Activated T-cell treated with anti-CD3 and anti-CD28 coated beads for 4 hours (primary cell): ENCODE measurements at regions not wholly inside any gene's neighbourhood (a gene's known extent, or its start where the extent isn't known, plus 50 kb on each side); places are given as distances from the start of the nearest gene placed in this dataset.

ENCODE experiments used
- DNase-seq: peaks from one replicate; pipeline ENCODE4 v3.0.0-alpha.2; 2020

DNA sequence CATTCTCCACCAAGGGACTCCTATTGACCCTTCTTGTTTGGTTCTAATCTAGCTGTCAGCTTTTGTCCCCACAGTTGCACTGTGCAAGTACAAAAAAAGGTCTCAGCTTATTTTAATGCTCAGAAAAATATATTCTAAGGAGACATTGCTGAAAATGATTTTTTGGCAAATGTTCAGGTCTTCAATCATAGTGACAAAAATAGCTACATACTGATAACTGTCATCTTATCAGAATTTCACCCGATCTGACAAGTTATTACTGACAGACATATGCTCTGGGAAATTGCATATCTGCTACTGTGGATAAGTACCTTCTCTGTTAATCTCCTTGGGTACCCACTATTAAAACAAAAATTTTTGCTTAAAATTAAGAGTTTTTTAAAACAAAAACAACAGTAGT is 263.6 kb downstream of the FLRT2 start:
- DNase-seq = no peak

DNA sequence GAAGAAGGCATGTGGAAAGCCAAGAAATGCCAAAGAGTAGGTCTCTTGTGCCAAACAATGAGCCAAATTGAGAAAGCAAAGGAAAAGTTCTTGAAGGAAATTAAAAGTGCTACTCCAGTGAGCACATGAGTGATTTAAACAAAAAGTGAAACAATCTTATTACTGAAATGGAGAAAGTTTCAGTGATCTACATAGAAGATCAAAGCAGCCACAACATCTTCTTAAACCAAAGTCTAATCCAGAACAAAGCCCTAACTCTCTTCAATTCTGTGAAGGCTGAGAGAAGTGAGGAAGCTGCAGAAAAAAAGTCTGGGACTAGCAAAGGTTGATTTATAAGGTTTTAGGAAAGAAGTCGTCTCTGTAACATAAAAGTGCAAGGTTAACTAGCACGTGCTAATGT is 259.6 kb downstream of the FLRT2 start:
- no peak for DNase-seq

DNA sequence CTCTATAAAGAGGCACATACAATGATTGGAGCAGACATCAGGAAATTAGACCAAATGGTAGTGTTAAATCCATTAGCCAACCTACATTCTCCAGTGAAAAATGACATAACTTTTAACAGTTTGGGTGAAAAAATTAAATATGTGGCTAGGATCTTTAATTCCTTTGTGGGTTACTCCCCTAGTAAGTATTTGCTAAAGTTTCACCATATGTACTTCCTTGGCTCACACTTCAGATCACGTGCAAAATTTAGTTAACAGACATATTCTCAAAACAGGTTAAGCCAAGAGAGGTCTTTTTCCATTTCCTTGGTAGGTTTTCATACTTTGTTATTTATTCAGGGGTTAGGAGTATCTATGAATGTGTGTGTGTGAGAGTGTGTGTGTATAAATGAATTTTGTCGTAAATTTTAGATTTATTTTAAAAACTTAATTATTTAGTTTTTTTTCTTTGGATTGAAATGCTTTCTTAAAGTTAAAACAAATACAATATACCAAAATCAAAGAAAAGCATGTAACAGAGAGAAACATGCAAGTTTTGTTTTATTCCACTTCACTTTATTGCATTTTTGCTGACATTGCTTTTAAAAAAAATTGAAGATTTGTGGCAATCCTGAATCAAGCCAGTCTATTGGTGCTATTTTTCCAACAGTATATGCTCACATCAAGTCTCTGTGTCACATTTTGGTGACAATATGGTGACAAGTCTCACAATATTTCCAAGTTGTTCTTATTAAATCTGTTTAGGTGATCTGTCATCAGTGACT is 258.7 kb downstream of the FLRT2 start:
- DNase-seq = no peak

DNA sequence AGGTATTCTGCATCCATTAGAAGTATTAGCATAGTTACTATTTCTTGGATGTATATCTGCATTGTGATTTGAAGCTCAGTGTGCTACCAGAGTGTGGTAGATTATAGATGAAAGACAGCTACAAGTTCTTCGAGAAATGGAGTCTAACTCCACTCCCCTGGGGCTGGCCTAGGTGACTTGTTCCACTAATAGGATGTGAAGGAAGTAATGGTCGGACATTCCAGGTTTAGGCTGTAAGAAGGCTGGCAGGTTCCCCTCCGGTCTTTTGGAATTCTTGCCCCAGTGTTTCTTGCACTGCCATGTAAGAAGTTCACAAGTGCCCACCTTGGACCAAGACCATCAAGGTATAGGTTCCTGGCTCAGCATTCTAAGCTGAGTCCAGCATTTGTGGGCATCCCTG is 236.4 kb downstream of the FLRT2 start:
- DNase-seq = no peak

DNA sequence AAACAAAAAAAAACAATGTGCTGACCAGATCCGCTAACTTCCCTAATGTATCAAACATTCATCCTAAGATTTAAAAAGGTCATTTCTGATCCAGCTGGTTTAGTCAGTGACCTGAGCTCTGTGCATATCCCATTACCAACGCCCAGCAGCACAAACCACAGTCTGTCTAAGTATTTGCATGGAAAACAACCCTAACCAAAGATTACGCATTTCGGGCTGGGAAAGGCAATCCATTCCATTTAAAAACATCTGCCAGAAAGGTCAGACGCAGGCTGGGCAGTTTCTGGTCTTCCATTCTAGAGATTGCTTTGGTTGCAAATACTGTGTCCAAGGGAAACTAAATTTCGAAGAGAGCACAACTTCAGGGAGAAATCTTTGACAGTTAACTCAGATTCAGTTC is 234.9 kb downstream of the FLRT2 start:
- DNase-seq = no peak

DNA sequence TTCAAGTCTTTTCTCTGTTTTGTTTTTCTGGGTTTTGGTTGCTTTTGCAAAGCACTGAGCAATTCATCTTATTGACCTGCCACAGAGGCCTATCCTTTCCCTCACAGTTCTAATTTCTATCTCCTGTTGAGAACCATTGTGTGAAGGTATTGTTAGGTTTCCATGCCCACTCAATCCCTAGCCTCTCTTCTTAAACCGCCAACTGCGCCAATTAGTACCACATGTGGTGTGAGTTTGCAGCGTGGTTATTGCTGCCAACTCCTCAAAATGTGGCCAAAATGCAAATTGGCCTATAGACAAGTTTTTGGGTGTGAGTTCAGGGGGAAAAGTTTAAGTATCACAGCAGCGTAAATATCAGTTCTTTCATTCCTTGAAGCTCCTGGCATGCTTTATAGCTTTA is 232.6 kb downstream of the FLRT2 start:
- DNase-seq = no peak

DNA sequence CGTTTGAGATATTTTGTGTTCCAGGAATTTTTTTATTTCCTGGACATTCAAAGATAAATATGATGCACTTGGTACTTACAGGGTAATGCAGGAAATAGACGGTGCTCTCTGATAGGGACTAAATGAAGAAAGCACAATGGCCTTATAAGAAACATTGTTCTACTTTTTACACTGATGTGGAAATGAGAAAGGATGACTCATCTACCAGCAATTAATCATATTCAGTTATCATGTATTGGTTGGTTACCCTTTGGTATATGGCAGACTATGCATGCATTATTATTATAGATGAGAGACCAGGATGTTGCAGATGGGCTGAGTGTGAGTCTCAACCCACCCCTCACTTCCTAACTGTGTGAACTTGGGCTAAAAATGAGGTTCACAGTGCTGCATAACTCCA is 222.2 kb downstream of the FLRT2 start:
- no peak for DNase-seq

DNA sequence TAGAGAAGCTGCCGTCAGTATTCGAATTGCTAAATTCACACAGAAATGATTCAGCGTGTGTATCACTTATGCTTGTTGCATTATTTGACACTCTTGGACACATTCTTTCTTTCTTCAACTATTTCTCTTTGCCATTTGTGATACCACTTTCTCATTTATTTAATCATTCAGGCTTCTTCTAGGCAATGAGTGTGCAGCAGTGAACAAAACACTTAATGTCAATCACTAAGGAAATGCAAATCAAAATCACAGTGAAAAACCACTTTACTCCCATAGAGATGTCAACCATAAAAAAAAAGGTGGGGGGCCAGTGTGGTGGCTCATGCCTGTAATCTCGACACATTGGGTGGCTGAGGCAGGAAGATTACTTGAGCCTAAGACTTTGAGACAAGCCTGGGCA is 214.6 kb downstream of the FLRT2 start:
- DNase-seq = no peak

DNA sequence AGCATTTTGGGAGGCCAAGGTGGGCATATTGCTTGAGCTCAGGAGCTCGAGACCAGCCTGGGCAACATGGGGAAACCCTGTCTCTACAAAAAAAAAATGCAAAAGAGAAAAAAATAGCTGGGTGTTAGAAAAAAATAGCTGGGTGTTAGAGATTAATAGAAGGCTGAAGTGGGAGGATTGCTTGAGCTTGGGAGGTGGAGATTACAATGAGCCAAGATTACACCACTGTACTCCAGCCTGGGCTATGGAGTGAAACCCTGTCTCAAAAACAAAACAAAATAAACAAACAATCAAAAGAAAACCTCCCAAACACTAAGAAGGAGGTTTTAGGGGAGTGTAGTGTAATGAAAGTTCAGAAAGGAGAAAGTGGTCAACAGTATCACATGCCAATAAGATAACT is 202.1 kb downstream of the FLRT2 start:
- DNase-seq = no peak

DNA sequence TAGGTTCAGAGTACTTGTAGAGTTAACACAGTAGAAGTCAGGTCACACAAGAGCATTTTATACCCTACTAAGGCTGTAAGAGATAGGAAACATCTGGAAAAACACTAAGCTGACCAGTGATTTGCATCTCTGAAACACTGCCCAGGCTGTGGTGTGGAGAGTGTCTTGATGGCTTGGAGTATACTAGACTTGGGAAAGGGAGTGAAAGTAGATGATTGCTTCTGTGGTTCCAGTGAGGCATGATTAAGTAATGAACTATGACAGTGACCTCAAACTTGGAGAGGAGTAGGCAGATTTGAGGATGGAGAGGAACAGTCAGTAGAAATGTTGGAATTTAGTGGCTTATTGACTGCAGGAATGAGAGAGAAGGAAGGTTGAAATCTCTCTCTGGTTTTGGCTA is 201.2 kb downstream of the FLRT2 start:
- no peak for DNase-seq

DNA sequence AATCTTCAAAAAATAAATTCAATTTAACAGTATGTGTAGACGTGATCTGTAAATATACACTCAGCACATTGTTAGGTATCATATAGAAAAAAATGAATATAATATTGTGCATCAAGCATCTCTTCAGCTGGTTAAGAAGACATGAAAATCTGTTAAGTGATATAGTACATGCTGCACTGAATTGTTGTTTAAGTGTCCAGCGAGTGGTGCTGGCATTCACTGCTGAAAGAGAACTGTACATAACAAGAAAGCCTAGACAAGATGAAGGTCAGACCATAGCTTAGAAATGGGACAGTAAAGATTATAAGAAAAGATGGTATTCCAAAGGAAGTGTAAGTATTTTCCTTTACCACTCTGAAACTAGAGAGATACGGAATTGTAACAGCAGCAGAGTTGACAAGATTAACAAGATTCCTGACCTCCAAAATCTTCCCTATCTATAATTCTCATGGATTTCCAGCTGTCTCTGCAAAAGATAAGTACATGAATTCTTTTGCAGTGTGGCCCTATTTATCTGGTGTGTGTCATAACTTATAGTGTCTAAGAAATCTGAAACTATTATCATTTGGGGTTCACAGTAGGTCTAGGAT is 198.6 kb downstream of the FLRT2 start:
- no peak for DNase-seq

DNA sequence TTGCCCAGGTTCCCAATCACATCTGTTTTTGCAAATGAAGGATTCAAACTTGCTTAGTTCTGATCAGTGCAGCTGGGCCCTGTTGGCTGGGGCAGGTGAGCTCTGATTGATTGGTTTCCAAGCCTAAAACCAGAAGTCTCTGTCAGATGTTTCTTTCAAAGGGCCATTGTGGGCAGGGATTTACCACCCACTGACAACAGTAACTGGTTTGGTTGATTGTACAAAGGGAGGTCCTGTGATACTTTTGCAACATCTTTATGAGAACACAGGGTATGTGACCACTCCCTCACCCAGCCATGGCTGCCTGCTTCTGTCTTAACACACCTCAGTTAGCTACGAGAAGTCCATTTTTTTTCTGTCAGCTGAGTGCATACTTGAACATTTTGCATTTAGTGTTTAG is 184.1 kb downstream of the FLRT2 start:
- DNase-seq = no peak

DNA sequence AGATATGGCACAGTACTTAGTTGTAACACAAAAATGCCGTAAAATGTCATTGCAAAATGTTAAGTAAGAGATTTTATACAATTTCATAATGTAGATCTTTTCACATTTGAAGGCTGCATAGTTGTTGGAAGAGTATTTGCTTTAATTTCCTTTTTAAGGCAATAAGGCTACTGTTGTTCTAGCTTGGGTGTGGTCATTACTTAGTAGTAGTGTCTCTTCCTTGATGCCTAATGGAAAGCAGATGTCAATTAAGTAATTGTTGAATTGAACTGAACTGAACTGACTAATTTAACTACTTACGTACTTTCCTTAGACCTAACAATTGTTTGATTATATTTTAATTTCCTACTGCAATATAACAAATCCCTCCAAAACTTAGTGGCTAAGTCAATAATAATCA is 181.7 kb downstream of the FLRT2 start:
- no peak for DNase-seq
